Astrocyte of the spinal cord (primary cell): ENCODE measurements at regions not wholly inside any gene's neighbourhood (a gene's known extent, or its start where the extent isn't known, plus 50 kb on each side); places are given as distances from the start of the nearest gene placed in this dataset.

Source experiments
- DNase-seq: peaks from one replicate; pipeline ENCODE4 v3.0.0; 2011; ENCODE audit warnings: low read depth, low spot score
- H3K4me3 ChIP-seq: 2 replicates; pipeline ENCODE4 v1.5.1; 2011; ENCODE audit warnings: low read depth, mild to moderate bottlenecking, low read length, moderate library complexity
- in situ Hi-C: cut with HindIII; loops from 2 replicates; pipeline ENCODE4 v1.10.0; 2017; ENCODE audit warnings: low sequenced_read_pairs
- TF ChIP-seq, protein P1 (sequence below): IDR thresholded peaks from 2 replicates; pipeline ENCODE4 v1.5.1; 2012; ENCODE audit warnings: low read depth, mild to moderate bottlenecking, low read length, inconsistent platforms

DNA sequence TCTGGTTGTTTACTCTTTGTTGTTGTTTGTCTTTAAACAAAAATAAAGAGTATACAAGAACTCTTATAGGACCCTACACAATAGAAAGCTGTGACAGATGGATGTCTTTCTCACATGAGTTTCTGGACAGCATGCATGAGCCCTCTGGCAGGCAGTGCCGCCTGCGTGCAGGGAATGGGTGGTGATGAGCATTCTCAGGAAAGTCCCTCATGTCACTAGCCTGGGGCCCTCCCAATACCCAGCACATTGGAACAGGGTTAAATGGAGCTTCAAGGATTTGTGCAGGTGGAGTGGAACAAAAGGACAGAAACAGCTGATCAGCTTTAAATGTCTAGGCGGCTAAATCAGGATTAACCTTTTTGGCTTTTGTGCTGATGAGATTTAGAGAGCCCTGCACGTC is 181.0 kb upstream of the CD180 start:
- DNase-seq, result no peak
- TF ChIP-seq, protein P1, sequence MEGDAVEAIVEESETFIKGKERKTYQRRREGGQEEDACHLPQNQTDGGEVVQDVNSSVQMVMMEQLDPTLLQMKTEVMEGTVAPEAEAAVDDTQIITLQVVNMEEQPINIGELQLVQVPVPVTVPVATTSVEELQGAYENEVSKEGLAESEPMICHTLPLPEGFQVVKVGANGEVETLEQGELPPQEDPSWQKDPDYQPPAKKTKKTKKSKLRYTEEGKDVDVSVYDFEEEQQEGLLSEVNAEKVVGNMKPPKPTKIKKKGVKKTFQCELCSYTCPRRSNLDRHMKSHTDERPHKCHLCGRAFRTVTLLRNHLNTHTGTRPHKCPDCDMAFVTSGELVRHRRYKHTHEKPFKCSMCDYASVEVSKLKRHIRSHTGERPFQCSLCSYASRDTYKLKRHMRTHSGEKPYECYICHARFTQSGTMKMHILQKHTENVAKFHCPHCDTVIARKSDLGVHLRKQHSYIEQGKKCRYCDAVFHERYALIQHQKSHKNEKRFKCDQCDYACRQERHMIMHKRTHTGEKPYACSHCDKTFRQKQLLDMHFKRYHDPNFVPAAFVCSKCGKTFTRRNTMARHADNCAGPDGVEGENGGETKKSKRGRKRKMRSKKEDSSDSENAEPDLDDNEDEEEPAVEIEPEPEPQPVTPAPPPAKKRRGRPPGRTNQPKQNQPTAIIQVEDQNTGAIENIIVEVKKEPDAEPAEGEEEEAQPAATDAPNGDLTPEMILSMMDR, result no peak
- H3K4me3 ChIP-seq, result no peak overlapping the region
- in situ Hi-C loops, result no loop called here

DNA sequence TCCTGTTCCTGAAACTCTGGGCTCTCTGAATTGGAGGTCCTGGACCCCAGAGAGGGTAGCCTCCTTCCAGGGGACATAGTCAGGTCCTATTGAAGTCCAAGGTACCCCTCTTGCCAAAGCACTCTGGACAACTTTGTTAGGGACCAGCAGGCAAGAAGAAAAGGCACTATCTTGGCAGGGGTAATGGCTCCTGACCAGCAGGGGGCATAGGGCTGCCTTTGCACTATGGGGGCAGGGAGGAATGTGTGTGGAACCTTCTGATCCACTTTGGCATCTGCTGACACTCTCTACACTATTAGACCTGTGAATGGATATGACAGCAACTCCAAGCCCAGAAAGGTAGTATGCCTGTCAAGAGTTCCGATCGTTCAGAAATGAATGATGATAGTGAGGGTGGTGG is 179.0 kb upstream of the CD180 start:
- TF ChIP-seq, protein P1, result no peak
- DNase-seq, result no peak
- H3K4me3 ChIP-seq, result no peak overlapping the region
- in situ Hi-C loops, result no loop called here

DNA sequence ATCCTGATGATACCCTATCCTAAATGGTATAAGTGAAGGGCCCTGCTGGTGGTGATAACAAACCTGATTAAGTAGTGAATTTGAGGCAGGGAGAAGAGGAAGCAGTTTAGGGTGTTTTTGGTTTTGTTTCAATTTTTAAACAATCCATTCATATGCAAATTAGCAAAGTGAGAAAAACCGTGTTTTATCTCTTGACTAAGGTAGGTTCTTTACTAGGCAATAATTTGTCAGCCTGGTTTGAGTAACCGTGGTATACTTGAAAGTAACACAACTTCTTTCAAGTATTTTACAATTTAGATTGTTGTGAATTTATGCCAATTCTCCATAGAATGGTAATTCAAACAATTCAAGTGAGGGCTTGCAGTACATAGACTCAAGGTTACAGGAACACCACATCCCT is 177.8 kb upstream of the CD180 start:
- DNase-seq, result no peak
- no peak overlapping the region for H3K4me3 ChIP-seq
- in situ Hi-C loops, result no loop called here
- TF ChIP-seq, protein P1, result no peak

DNA sequence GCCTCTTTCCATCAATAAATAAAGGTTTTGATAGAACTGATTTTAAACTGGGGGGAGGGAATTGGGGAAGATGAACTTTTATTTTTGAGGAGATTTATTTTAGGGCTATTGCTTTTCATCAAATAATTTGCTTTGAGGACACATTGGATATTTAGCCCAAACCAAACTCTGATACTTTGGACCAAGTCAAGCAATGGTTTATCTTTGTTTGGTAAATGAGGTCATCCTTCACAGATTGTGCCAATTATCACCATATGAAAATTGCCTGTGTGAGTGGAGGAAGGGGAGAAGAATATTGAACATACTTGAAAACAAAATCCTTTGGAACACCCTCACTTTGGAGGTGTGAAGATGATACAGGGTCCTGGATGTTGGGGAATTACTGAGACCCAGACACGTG is 176.9 kb upstream of the CD180 start:
- in situ Hi-C loops, result no loop called here

DNA sequence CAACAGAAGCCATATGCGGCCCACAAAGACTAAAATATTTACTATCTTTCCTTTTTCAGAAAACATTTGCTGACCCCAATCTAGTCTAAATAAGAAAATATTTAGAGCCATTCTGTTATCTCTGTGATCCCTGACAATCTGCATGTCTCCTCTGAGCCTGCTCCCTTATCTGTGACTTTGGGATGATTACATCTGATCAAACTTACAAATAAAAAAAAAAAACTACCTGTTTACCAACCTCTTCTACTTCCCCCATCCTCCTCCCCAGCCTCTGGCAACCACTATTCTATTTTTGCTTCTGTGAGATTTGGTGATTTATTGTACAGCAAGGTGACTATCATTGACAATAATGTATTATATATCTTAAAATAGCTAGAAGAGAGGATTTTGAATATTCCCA is 176.3 kb upstream of the CD180 start:
- H3K4me3 ChIP-seq, result no peak overlapping the region
- TF ChIP-seq, protein P1, result no peak
- in situ Hi-C loops, result no loop called here
- DNase-seq, result no peak

More for the DNA sequence above, 176.9 kb upstream of the CD180 start:
- TF ChIP-seq, protein P1, result no peak
- DNase-seq, result no peak
- no peak overlapping the region for H3K4me3 ChIP-seq

DNA sequence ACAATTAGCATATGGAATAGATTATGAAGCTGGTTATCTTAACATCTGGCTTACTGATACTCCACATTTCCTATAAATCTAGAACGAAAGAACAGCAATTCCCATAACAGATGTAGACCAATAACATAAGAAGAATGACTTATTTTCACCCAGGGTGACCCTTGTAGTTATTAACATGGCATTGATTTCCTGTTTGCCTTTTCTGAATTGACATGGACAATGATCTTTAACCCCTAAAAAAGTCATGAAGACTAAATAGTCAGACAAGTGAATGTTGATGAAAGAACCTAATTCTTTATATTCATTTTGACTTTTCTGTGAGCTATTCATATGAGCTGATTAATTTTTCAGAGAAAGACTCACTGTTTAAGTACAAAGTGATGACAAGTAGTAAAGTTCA is 175.3 kb upstream of the CD180 start:
- in situ Hi-C loops, result no loop called here
- H3K4me3 ChIP-seq, result no peak overlapping the region
- TF ChIP-seq, protein P1, result no peak
- DNase-seq, result no peak
